Common myeloid progenitor, CD34-positive (primary cell): ENCODE measurements at regions not wholly inside any gene's neighbourhood (a gene's known extent, or its start where the extent isn't known, plus 50 kb on each side); places are given as distances from the start of the nearest gene placed in this dataset.
"Not testable (repeated sequence)": the region's sequence is repeated elsewhere in the genome, so short reads cannot be mapped to it uniquely, and the experiment has no call there.

Source experiments
- CTCF ChIA-PET: fragments of 350-600 bp; sonication (Branson Sonifier 250); formaldehyde crosslinking; loops from one replicate; lab custom pipeline; 2021; ENCODE audit warnings: antibody characterized with exemption; lab: Charles Lee
- POLR2A ChIA-PET: fragments of 350-600 bp; sonication (Branson Sonifier 250); formaldehyde crosslinking; loops from one replicate; lab custom pipeline; 2021; ENCODE audit warnings: antibody characterized with exemption; lab: Charles Lee
- DNase-seq, 3 donors: peaks; one replicate each; pipeline versions ENCODE4 v3.0.0 to v3.0.0-alpha.2; 2013
- H3K27ac ChIP-seq, 2 experiments: 1 replicate in 1 of 2; 2 replicates in 1 of 2; pipeline ENCODE4 v1.7.0; 2013; ENCODE audit warnings: inconsistent platforms in 2 of 2, low read length in 2 of 2, mild to moderate bottlenecking in 2 of 2, low read depth in 1 of 2, moderate library complexity in 1 of 2; ENCODE audit not compliant: severe bottlenecking in 2 of 2, insufficient read depth in 1 of 2, poor library complexity in 1 of 2
- H3K27me3 ChIP-seq, 5 experiments: replicated peaks in 2 of 5; 1 replicate in 3 of 5; 2 replicates in 2 of 5; pipeline versions ENCODE4 v1.6.1 to v1.7.0; 2013; ENCODE audit warnings: low read length in 4 of 5, mild to moderate bottlenecking in 2 of 5, moderate library complexity in 2 of 5, inconsistent platforms in 1 of 5; ENCODE audit not compliant: insufficient read depth in 5 of 5, control insufficient read depth in 4 of 5
- H3K36me3 ChIP-seq, 4 experiments: 1 replicate in 2 of 4; 2 replicates in 2 of 4; pipeline versions ENCODE4 v1.6.1 to v1.7.0; 2013; ENCODE audit warnings: low read length in 3 of 4, control low read depth in 1 of 4, mild to moderate bottlenecking in 1 of 4; ENCODE audit not compliant: control insufficient read depth in 4 of 4, insufficient read depth in 4 of 4
- H3K4me1 ChIP-seq, 4 experiments: 1 replicate in 3 of 4; 2 replicates in 1 of 4; pipeline versions ENCODE4 v1.6.1 to v1.7.1; 2013; ENCODE audit warnings: low read length in 3 of 4, mild to moderate bottlenecking in 3 of 4, control low read depth in 1 of 4, inconsistent platforms in 1 of 4, moderate library complexity in 1 of 4; ENCODE audit not compliant: control insufficient read depth in 4 of 4, insufficient read depth in 4 of 4; ENCODE audit errors: control extremely low read depth in 1 of 4
- H3K4me3 ChIP-seq, 7 experiments: 1 replicate in 4 of 7; 2 replicates in 3 of 7; pipeline versions ENCODE4 v1.5.1 to v1.7.0; 2013; ENCODE audit warnings: mild to moderate bottlenecking in 7 of 7, low read length in 6 of 7, moderate library complexity in 6 of 7, inconsistent platforms in 2 of 7, low read depth in 2 of 7, control low read depth in 1 of 7; ENCODE audit not compliant: insufficient read depth in 4 of 7, control insufficient read depth in 1 of 7; ENCODE audit errors: extremely low read depth in 1 of 7
- H3K9me3 ChIP-seq, 5 experiments: 1 replicate in 4 of 5; 2 replicates in 1 of 5; pipeline versions ENCODE4 v1.6.1 to v1.7.1; 2013; ENCODE audit warnings: low read length in 4 of 5, mild to moderate bottlenecking in 2 of 5, inconsistent platforms in 1 of 5, low read depth in 1 of 5, moderate library complexity in 1 of 5; ENCODE audit not compliant: control insufficient read depth in 4 of 5, insufficient read depth in 2 of 5; ENCODE audit errors: control extremely low read depth in 1 of 5
- WGBS: methylation state at CpG from one replicate; pipeline ENCODE4 v1.1.5; 2013; ENCODE audit not compliant: insufficient coverage; 5-methylcytosine and 5-hydroxymethylcytosine counted together

DNA sequence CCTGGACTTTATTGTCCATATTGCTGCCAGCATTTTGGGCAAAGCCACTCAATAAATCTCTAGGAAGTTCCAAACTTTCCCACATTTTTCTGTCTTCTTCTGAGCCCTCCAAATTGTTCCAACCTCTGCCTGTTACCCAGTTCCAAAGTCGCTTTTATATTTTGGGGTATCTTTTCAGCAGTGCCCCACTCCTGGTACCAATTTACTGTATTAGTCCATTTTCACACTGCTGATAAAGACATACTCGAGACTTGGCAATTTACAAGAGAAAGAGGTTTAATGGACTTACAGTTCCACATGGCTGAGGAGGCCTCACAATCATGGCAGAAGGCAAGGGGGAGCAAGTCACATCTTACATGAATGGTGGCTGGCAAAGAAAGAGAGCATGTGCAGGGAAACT, 53.4 kb downstream of the AHSP start:
- H3K4me1 ChIP-seq, H3K27ac ChIP-seq, H3K36me3 ChIP-seq, DNase-seq, H3K27me3 ChIP-seq, H3K4me3 ChIP-seq, CTCF ChIA-PET, POLR2A ChIA-PET: not testable (repeated sequence)
- H3K9me3 ChIP-seq, result peaks cover 1 to 42% (median 24%) of the 10 kb centered on the region in 5 experiments
- WGBS, result 100% methylated on average over 1 of the region's 2 CpGs

DNA sequence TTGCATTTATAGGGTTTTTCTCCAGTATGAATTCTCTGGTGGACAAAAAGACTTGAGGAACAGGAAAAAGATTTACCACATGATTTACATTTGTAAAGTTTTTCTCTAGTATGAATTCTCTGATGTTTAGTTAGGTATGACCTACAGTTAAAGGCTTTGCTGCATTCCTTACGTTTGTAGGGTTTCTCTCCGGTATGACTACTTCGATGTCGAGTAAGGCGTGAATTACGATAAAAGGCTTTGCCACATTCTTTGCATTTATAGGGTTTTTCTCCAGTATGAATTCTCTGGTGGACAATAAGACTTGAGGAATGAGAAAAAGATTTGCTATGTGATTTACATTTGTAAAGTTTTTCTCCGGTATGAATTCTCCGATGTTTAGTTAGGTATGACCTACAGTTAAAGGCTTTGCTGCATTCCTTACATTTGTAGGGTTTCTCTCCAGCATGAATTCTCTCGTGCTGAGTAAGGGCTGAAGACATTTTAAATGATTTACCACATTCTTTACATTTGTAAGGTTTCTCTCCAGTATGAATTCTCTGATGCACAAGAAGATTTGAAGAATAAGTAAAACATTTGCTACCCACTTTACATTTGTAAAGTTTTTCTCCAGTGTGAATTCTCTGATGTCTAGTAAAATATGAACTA, 74.2 kb downstream of the AHSP start:
- DNase-seq, H3K27ac ChIP-seq, H3K4me1 ChIP-seq, CTCF ChIA-PET, H3K27me3 ChIP-seq, POLR2A ChIA-PET, H3K36me3 ChIP-seq, H3K4me3 ChIP-seq: not testable (repeated sequence)
- peaks cover 14 to 68% (median 19%) of the 10 kb centered on the region in 5 experiments for H3K9me3 ChIP-seq
- WGBS, result 98% methylated on average over 8 of the region's 9 CpGs

DNA sequence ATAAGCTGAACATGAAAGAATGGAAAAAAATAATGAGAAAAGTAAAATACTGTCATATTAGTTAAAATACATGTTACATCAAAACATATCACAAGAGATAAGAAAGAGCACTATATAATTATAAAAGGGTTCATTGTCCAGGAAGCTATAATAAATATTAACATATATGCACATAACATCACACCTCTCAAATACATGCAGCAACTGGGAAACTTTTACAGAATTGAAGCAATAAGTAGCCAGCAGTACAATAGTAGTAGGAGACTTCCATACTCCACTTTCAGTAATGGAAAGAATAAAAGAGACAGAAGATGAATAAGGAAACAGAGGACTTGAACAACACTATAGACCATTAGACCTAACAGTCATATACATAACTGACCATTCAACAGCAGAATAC, 90.4 kb downstream of the AHSP start:
- Histone ChIP-seq H3K27me3 (no peaks in the 10 kb centered on the region), H3K4me3 (no peak overlapping the region), H3K36me3 (no peaks in the 10 kb centered on the region), H3K4me1 (no peaks in the 10 kb centered on the region), H3K9me3 (peaks cover 0 to 13% (median 6%) of the 10 kb centered on the region in 5 experiments), H3K27ac (no peak overlapping the region)
- POLR2A ChIA-PET, result no interaction called here
- DNase-seq, result no peak
- CTCF ChIA-PET, result no interaction called here

DNA sequence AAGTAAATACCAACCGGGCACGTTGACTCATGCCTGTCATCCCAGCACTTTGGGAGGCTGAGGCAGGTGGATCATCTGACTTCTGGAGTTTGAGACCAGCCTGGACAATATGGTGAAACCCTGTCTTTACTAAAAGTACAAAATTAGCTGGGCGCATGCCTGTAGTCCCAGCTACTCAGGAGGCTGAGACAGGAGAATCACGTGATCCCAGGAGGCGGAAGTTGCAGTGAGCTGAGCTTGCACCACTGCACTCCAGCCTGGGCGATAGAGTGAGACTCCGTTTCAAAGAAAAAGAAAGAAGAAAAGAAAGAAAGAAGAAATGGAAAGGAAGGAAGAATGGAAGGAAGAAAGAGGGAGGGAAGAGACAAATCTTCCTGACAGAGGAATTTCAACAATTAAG, 108.7 kb downstream of the AHSP start:
- ChIA-PET POLR2A (no interaction called here), CTCF (no interaction called here)
- 90% methylated on average over 7 of the region's 7 CpGs for WGBS
- Histone ChIP-seq H3K27me3 (no peaks in the 10 kb centered on the region), H3K36me3 (no peaks in the 10 kb centered on the region), H3K9me3 (peaks cover 0 to 3% (median 0%) of the 10 kb centered on the region in 5 experiments), H3K4me3 (no peak overlapping the region), H3K4me1 (no peaks in the 10 kb centered on the region), H3K27ac (no peak overlapping the region)
- DNase-seq, result no peak

DNA sequence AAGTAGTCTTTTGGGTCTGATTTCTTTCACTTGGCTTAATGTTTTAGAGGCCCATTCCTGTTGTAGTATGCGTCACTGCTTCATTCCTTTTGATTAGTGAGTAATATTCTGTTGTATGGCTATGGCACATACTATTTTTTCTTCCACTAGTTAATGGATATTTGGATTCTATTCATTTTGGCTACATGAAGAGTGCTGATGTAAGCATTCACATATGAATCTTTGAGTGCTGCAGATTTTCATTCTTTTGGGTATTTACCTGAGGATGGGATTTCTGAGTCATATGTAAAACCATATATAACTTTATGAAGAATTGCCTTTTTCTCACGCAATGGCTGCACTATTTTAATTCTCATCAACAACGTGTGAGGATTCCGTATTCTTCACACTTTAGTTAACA, 113.6 kb downstream of the AHSP start:
- Histone ChIP-seq H3K27ac (no peak overlapping the region), H3K4me3 (no peak overlapping the region), H3K9me3 (no peaks in the 10 kb centered on the region), H3K4me1 (no peaks in the 10 kb centered on the region), H3K27me3 (peaks cover 0 to 2% (median 0%) of the 10 kb centered on the region in 5 experiments), H3K36me3 (no peaks in the 10 kb centered on the region)
- POLR2A ChIA-PET, result no interaction called here
- 83% methylated on average over 2 of the region's 4 CpGs for WGBS
- CTCF ChIA-PET, result no interaction called here
- no peak for DNase-seq

DNA sequence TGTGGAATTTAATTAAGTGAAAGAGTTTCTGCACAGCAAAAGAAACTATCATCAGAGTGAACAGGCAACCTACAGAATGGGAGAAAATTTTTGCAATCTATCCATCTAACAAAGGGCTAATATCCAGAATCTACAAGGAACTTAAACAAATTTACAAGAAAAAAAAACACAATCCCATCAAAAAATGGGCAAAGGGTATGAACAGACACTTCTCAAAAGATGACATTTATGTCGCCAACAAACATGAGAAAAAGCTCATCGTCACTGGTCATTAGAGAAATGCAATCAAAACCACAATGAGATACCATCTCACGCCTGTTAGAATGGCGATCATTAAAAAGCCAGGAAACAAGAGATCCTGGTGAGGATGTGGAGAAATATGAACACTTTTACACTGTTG, 128.0 kb downstream of the AHSP start:
- H3K4me1 ChIP-seq, H3K27me3 ChIP-seq, H3K27ac ChIP-seq, DNase-seq, CTCF ChIA-PET, H3K4me3 ChIP-seq, POLR2A ChIA-PET, H3K36me3 ChIP-seq: not testable (repeated sequence)
- H3K9me3 ChIP-seq, result peaks cover 0 to 28% (median 6%) of the 10 kb centered on the region in 5 experiments
- WGBS, result 100% methylated on average over 3 of the region's 4 CpGs

DNA sequence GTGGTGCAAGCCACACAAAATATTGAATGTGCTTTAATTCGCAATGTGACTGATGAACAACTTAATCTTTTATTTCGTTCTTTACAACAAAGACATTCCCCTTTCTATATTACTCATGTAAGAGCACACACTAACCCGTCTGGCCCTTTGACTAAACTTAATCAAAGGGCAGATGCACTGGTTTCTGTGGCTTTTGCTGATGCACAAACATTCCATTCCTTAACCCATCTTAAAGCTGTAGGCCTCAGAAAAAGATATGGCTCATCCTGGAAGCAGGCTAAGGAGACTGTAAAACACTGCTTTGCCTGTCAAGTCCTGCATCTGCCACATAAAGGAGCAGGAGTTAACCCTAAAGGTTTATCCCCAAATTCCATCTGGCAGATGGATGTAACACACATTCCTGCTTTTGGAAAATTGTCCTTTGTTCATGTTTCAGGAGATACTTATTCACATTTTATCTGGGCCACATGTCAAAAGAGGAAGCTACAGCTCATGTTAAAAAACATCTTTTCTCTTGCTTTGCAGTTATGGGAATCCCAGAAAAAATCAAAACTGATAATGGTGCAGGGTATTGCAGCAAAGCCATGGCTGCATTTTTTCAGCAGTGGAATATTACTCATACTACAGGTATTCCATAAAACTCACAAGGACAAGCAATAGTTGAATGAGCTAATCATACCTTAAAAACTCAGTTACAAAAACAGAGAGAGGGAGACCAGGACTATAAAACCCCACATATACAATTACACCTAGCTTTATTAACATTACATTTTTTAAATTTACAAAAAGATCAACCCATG, 137.2 kb downstream of the AHSP start:
- Histone ChIP-seq H3K27ac (no peak overlapping the region), H3K9me3 (peaks cover 0 to 24% (median 10%) of the 10 kb centered on the region in 5 experiments), H3K27me3 (no peaks in the 10 kb centered on the region), H3K4me1 (peaks cover 0 to 9% (median 4%) of the 10 kb centered on the region in 4 experiments), H3K4me3 (no peak overlapping the region), H3K36me3 (no peaks in the 10 kb centered on the region)
- CTCF ChIA-PET, result interaction anchor here (0.9 kb wide), 1 partner anchor 26 kb away, joined by 3 read pairs; no protein-coding TSS in a partner anchor
- WGBS, result 62% methylated on average over 3 of the region's 3 CpGs
- no peak for DNase-seq
- POLR2A ChIA-PET, result interaction anchor here (0.6 kb wide), 1 partner anchor 208 kb away, joined by 3 read pairs; no protein-coding TSS in a partner anchor
